OCI-LY3 (cell line): ENCODE measurements at regions not wholly inside any gene's neighbourhood (a gene's known extent, or its start where the extent isn't known, plus 50 kb on each side); places are given as distances from the start of the nearest gene placed in this dataset.

Experiments used
- H2AFZ ChIP-seq: fragments of 200-600, 300-600 bp; shearing (Covaris generic); 2 replicates; pipeline ENCODE4 v1.6.0; 2014; ENCODE audit warnings: antibody characterized with exemption, low read depth, low read length
- H3K27ac ChIP-seq: fragments of 200-600, 300-600 bp; sonication (generic); 2 replicates; pipeline ENCODE4 v1.5.1; 2014; ENCODE audit warnings: mild to moderate bottlenecking, low read length, moderate library complexity, mixed read lengths
- H3K27me3 ChIP-seq: fragments of 200-600, 300-600 bp; sonication (generic); 2 replicates; pipeline ENCODE4 v1.6.1; 2014; ENCODE audit warnings: low read depth, low read length, mixed read lengths
- H3K36me3 ChIP-seq: fragments of 200-600, 300-600 bp; sonication (generic); replicated peaks from 2 replicates; pipeline ENCODE3; 2014; ENCODE audit warnings: low read depth, low read length, mixed read lengths
- H3K4me1 ChIP-seq: fragments of 300-600, 200-600 bp; sonication (generic); 2 replicates; pipeline ENCODE4 v1.6.1; 2014; ENCODE audit warnings: low read length, mixed read lengths
- H3K4me2 ChIP-seq: fragments of 200-600, 300-600 bp; sonication (generic); 2 replicates; pipeline ENCODE4 v1.6.1; 2014; ENCODE audit warnings: low read length, mixed read lengths
- H3K4me3 ChIP-seq: fragments of 300-600, 200-600 bp; sonication (generic); 2 replicates; pipeline ENCODE4 v1.5.1; 2014; ENCODE audit warnings: antibody characterized with exemption, mild to moderate bottlenecking, low read length, moderate library complexity
- H3K79me2 ChIP-seq: fragments of 300-600, 200-600 bp; shearing (Covaris generic); 2 replicates; pipeline ENCODE4 v1.6.1; 2014; ENCODE audit warnings: mild to moderate bottlenecking, low read length, mixed read lengths
- H3K9ac ChIP-seq: fragments of 300-600, 200-600 bp; shearing (Covaris generic); 2 replicates; pipeline ENCODE4 v1.6.0; 2014; ENCODE audit warnings: mild to moderate bottlenecking, low read length, moderate library complexity
- H3K9me3 ChIP-seq: fragments of 200-600, 300-600 bp; shearing (Covaris generic); 2 replicates; pipeline ENCODE4 v1.6.1; 2014; ENCODE audit warnings: low read length, mixed read lengths; ENCODE audit not compliant: insufficient read depth
- H4K20me1 ChIP-seq: fragments of 200-600, 300-600 bp; sonication (generic); 2 replicates; pipeline ENCODE4 v1.6.1; 2016; ENCODE audit warnings: low read length, mixed read lengths; ENCODE audit not compliant: insufficient read depth
- EZH2phosphoT487 ChIP-seq: fragments of 200-600 bp; shearing (Covaris generic); IDR thresholded peaks from 2 replicates; pipeline ENCODE4 v1.6.1; 2018; ENCODE audit warnings: antibody characterized with exemption, mixed run types, low read depth
- TF ChIP-seq, protein P1 (sequence below): fragments of 200-600, 300-600 bp; sonication (generic); IDR thresholded peaks from 2 replicates; pipeline ENCODE4 v1.5.1; 2014; ENCODE audit warnings: antibody characterized with exemption, low read length, low read depth

DNA sequence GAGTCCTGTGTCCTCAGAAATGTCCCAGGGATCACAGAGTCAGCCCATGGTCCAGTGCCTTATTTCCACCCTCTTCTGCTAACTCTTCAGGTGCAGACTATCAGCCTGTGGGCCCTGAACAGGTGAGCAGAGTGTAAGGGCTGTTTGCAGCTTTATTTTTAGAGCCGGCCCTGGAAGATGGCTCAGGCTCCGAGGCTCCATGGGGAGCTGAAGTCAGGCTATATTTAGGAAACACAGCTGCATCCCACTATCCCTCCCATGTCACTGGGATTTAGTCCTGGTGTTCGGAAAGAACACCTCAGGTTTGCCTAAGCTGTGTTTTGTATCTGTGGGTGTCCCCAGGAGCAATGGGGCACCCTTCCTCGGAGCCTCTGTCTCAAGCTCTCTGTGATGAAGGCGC is 126.9 kb downstream of the RPS24 start:
- Histone ChIP-seq H3K27me3 (no peaks in the 10 kb centered on the region), H2AFZ (no peak overlapping the region), H4K20me1 (no peaks in the 10 kb centered on the region), H3K9me3 (no peaks in the 10 kb centered on the region), H3K9ac (no peak overlapping the region), H3K4me1 (no peaks in the 10 kb centered on the region), H3K79me2 (no peaks in the 10 kb centered on the region), H3K4me3 (no peak overlapping the region), H3K36me3 (no peaks in the 10 kb centered on the region), H3K4me2 (no peak overlapping the region), H3K27ac (no peak overlapping the region)
- TF ChIP-seq, protein P1, sequence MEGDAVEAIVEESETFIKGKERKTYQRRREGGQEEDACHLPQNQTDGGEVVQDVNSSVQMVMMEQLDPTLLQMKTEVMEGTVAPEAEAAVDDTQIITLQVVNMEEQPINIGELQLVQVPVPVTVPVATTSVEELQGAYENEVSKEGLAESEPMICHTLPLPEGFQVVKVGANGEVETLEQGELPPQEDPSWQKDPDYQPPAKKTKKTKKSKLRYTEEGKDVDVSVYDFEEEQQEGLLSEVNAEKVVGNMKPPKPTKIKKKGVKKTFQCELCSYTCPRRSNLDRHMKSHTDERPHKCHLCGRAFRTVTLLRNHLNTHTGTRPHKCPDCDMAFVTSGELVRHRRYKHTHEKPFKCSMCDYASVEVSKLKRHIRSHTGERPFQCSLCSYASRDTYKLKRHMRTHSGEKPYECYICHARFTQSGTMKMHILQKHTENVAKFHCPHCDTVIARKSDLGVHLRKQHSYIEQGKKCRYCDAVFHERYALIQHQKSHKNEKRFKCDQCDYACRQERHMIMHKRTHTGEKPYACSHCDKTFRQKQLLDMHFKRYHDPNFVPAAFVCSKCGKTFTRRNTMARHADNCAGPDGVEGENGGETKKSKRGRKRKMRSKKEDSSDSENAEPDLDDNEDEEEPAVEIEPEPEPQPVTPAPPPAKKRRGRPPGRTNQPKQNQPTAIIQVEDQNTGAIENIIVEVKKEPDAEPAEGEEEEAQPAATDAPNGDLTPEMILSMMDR = no peak
- no peak for TF ChIP-seq EZH2phosphoT487

DNA sequence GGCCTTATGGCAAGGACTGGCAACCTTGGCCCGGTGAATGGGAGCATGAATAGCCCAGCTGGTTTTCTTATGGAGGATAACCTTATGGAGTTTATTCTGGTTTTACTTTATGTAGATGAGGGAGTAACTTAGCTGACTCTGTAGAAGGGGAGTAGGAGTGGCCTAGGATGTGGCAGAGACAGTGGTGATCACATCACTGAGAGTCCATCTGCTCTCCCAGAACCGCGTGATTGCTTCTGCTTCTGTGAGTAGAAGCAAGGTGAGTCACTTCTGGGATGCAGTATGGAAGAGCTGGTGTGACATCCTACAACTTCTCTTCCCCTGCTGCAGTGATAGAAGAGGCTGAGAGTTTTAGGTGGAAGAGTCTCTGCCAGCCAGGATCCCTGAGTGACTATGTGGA is 129.2 kb downstream of the RPS24 start:
- H3K4me1 ChIP-seq = no peaks in the 10 kb centered on the region
- H3K79me2 ChIP-seq = no peaks in the 10 kb centered on the region
- no peaks in the 10 kb centered on the region for H4K20me1 ChIP-seq
- H3K27ac ChIP-seq = no peak overlapping the region
- no peaks in the 10 kb centered on the region for H3K27me3 ChIP-seq
- H3K9ac ChIP-seq = no peak overlapping the region
- H2AFZ ChIP-seq = no peak overlapping the region
- H3K9me3 ChIP-seq = no peaks in the 10 kb centered on the region
- no peaks in the 10 kb centered on the region for H3K36me3 ChIP-seq
- TF ChIP-seq, protein P1 = no peak
- no peak for TF ChIP-seq EZH2phosphoT487
- H3K4me2 ChIP-seq = no peak overlapping the region
- H3K4me3 ChIP-seq = no peak overlapping the region

DNA sequence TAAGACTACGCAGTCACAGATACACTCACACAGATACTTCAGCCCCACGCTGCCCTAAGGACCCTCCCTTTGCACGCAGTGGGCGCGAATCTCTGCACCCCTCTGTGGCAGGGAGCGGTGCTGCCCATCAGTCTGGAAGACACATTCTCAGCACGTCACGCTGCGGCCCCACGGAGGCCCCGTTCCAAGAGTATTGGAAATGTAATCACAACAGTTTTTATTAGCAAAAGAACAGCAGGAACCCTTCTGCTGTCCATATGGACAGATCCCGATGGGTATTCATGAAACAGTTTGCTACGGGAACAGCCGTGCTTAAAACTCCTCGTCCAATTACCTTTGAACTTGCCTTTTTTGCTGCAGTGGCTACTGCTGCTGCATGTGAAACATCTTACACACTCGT is 131.0 kb downstream of the RPS24 start:
- Histone ChIP-seq H3K79me2 (no peaks in the 10 kb centered on the region), H3K4me3 (no peak overlapping the region), H3K36me3 (no peaks in the 10 kb centered on the region), H3K27ac (no peak overlapping the region), H2AFZ (no peak overlapping the region), H3K9me3 (no peaks in the 10 kb centered on the region), H3K4me2 (no peak overlapping the region), H3K9ac (no peak overlapping the region), H4K20me1 (no peaks in the 10 kb centered on the region), H3K27me3 (no peaks in the 10 kb centered on the region), H3K4me1 (no peaks in the 10 kb centered on the region)
- TF ChIP-seq, protein P1 = no peak
- no peak for TF ChIP-seq EZH2phosphoT487

DNA sequence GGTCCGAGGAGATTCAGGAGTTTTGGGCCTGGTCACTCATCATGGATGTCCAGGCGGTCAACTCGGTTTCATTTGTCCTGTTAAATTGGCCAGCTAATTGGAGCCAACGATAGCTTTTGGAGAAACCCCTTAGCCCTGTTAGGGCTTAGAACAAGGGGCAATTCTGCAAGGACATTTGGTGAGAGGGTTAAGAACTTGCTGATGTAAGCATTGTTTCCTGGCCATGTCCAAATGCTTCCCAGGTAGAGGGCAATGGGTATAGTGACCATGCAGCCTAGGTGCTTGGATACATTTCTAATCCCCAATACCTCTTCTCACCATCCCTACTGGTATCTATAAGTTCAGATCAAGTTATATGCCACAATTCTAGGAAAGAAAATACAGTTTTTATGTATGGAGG is 131.5 kb downstream of the RPS24 start:
- Histone ChIP-seq H2AFZ (no peak overlapping the region), H3K36me3 (no peaks in the 10 kb centered on the region), H3K9me3 (no peaks in the 10 kb centered on the region), H3K79me2 (no peaks in the 10 kb centered on the region), H3K27ac (no peak overlapping the region), H3K4me1 (no peaks in the 10 kb centered on the region), H3K9ac (no peak overlapping the region), H3K27me3 (no peaks in the 10 kb centered on the region), H4K20me1 (no peaks in the 10 kb centered on the region), H3K4me2 (no peak overlapping the region), H3K4me3 (no peak overlapping the region)
- TF ChIP-seq, protein P1 = no peak
- TF ChIP-seq EZH2phosphoT487 = no peak
